22Rv1 (cell line): ENCODE measurements at regions not wholly inside any gene's neighbourhood (a gene's known extent, or its start where the extent isn't known, plus 50 kb on each side); places are given as distances from the start of the nearest gene placed in this dataset.

Experiments
- CTCF ChIP-seq: fragments of 450-650 bp; IDR thresholded peaks from 2 replicates; pipeline ENCODE4 v1.5.1; 2017; ENCODE audit warnings: mild to moderate bottlenecking
- ZFX ChIP-seq: fragments of 450-650 bp; IDR thresholded peaks from 2 replicates; pipeline ENCODE4 v1.6.1; 2017; ENCODE audit warnings: antibody characterized with exemption, borderline replicate concordance

- no peak for TF ChIP-seq CTCF
- no peak for TF ChIP-seq ZFX
Observed at GRCh38 chr1:14233510-14233909, 365.0 kb upstream of the KAZN start.
